Ascending aorta (tissue), 2 donors: ENCODE measurements at regions not wholly inside any gene's neighbourhood (a gene's known extent, or its start where the extent isn't known, plus 50 kb on each side); places are given as distances from the start of the nearest gene placed in this dataset.

Source experiments
- DNase-seq, 2 donors: peaks; one replicate each; pipeline ENCODE4 v3.0.0-alpha.2; 2019; ENCODE audit warnings: low spot score in 2 of 2
- H3K27ac ChIP-seq, 2 donors: fragments of 200-600 bp; sonication (generic); one replicate each; pipeline ENCODE4 v1.5.1; 2016 to 2017; ENCODE audit warnings: mild to moderate bottlenecking in 1 of 2
- H3K27me3 ChIP-seq: fragments of 200-600 bp; sonication (generic); one replicate; pipeline ENCODE4 v1.5.1; 2017
- H3K36me3 ChIP-seq, 2 donors: fragments of 200-600 bp; sonication (generic); one replicate each; pipeline ENCODE4 v1.5.1; 2016
- H3K4me1 ChIP-seq, 2 donors: fragments of 200-600 bp; sonication (generic); one replicate each; pipeline ENCODE4 v1.5.1; 2016 to 2017; ENCODE audit warnings: mild to moderate bottlenecking in 1 of 2
- H3K4me3 ChIP-seq, 2 donors: fragments of 200-600 bp; sonication (generic); one replicate each; pipeline ENCODE4 v1.5.1; 2016 to 2017; ENCODE audit warnings: mild to moderate bottlenecking in 1 of 2
- H3K9me3 ChIP-seq, 2 donors: fragments of 200-600 bp; sonication (generic); one replicate each; pipeline ENCODE4 v1.5.1; 2016
- intact Hi-C: fragments of 100-400 bp; cut with DNase I; formaldehyde crosslinking; loops from one replicate; pipeline ENCODE4 v1.15.1; 2023
- TF ChIP-seq, protein P1 (sequence below), 3 experiments: fragments of 200-600 bp in 2 of 3; fragments of 450-650 bp in 1 of 3; sonication (generic) in 2 of 3; IDR thresholded peaks; one replicate each; pipeline ENCODE4 v1.5.1; 2016 to 2019; ENCODE audit warnings: antibody characterized with exemption in 3 of 3, mild to moderate bottlenecking in 1 of 3, moderate library complexity in 1 of 3

- DNase-seq = no peak
- Histone ChIP-seq H3K36me3 (no peaks in the 10 kb centered on the region), H3K4me3 (no peak overlapping the region), H3K9me3 (no peaks in the 10 kb centered on the region), H3K4me1 (peaks cover 0 to 3% of the 10 kb centered on the region in 2 donors), H3K27me3 (no peaks in the 10 kb centered on the region), H3K27ac (no peak overlapping the region)
- intact Hi-C loops = no loop called here
- TF ChIP-seq, protein P1, sequence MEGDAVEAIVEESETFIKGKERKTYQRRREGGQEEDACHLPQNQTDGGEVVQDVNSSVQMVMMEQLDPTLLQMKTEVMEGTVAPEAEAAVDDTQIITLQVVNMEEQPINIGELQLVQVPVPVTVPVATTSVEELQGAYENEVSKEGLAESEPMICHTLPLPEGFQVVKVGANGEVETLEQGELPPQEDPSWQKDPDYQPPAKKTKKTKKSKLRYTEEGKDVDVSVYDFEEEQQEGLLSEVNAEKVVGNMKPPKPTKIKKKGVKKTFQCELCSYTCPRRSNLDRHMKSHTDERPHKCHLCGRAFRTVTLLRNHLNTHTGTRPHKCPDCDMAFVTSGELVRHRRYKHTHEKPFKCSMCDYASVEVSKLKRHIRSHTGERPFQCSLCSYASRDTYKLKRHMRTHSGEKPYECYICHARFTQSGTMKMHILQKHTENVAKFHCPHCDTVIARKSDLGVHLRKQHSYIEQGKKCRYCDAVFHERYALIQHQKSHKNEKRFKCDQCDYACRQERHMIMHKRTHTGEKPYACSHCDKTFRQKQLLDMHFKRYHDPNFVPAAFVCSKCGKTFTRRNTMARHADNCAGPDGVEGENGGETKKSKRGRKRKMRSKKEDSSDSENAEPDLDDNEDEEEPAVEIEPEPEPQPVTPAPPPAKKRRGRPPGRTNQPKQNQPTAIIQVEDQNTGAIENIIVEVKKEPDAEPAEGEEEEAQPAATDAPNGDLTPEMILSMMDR (IDR thresholded peaks at IDR 0.05) = no peak
Measured at GRCh38 chr13:95382916-95383315, 81.7 kb upstream of the ABCC4 start.

GRCh38 chr13:95385373-95385772, 84.1 kb upstream of the ABCC4 start:
- Histone ChIP-seq H3K27ac (no peak overlapping the region), H3K36me3 (no peaks in the 10 kb centered on the region), H3K27me3 (no peaks in the 10 kb centered on the region), H3K4me1 (peaks cover 0 to 2% of the 10 kb centered on the region in 2 donors), H3K4me3 (no peak overlapping the region), H3K9me3 (no peaks in the 10 kb centered on the region)
- TF ChIP-seq, protein P1 (IDR thresholded peaks at IDR 0.05) = no peak
- intact Hi-C loops = no loop called here
- no peak for DNase-seq

GRCh38 chr13:95385798-95386197, 84.5 kb upstream of the ABCC4 start:
- no peak overlapping the region for H3K27ac ChIP-seq
- no peaks in the 10 kb centered on the region for H3K36me3 ChIP-seq
- H3K9me3 ChIP-seq = no peaks in the 10 kb centered on the region
- no peaks in the 10 kb centered on the region for H3K27me3 ChIP-seq
- H3K4me1 ChIP-seq = no peaks in the 10 kb centered on the region
- TF ChIP-seq, protein P1 (IDR thresholded peaks at IDR 0.05) = no peak
- DNase-seq = no peak
- intact Hi-C loops = no loop called here
- no peak overlapping the region for H3K4me3 ChIP-seq

GRCh38 chr13:95386370-95386769, 85.1 kb upstream of the ABCC4 start:
- no peak for DNase-seq
- no peak overlapping the region for H3K4me3 ChIP-seq

GRCh38 chr13:95387733-95388207, 86.5 kb upstream of the ABCC4 start:
- intact Hi-C loops = no loop called here
- DNase-seq = no peak
- no peaks in the 10 kb centered on the region for H3K36me3 ChIP-seq

More at GRCh38 chr13:95386370-95386769, 85.1 kb upstream of the ABCC4 start:
- TF ChIP-seq, protein P1 (IDR thresholded peaks at IDR 0.05) = no peak
- Histone ChIP-seq H3K36me3 (no peaks in the 10 kb centered on the region), H3K27me3 (no peaks in the 10 kb centered on the region), H3K4me1 (no peaks in the 10 kb centered on the region), H3K9me3 (no peaks in the 10 kb centered on the region), H3K27ac (no peak overlapping the region)
- intact Hi-C loops = no loop called here

More at GRCh38 chr13:95387733-95388207, 86.5 kb upstream of the ABCC4 start:
- Histone ChIP-seq H3K4me3 (no peak overlapping the region), H3K4me1 (no peaks in the 10 kb centered on the region), H3K27me3 (no peaks in the 10 kb centered on the region), H3K27ac (no peak overlapping the region), H3K9me3 (no peaks in the 10 kb centered on the region)
- TF ChIP-seq, protein P1 (IDR thresholded peaks at IDR 0.05) = no peak
